A673 (cell line): ENCODE measurements at regions not wholly inside any gene's neighbourhood (a gene's known extent, or its start where the extent isn't known, plus 50 kb on each side); places are given as distances from the start of the nearest gene placed in this dataset.

Source experiments
- EZH2 ChIP-seq: fragments of 200-600 bp; sonication (generic); IDR thresholded peaks from 2 replicates; pipeline ENCODE4 v1.6.1; 2017; ENCODE audit warnings: borderline replicate concordance, low read depth, mild to moderate bottlenecking, mixed read lengths, antibody characterized with exemption, low read length; ENCODE audit not compliant: poor library complexity, severe bottlenecking
- TF ChIP-seq, protein P1 (sequence below): fragments of 300-800, 200-600 bp; sonication (generic); conservative IDR thresholded peaks from 2 replicates; pipeline ENCODE4 v1.5.1; 2017; ENCODE audit warnings: low read depth, mild to moderate bottlenecking, antibody characterized with exemption, low read length, moderate library complexity, mixed read lengths

DNA sequence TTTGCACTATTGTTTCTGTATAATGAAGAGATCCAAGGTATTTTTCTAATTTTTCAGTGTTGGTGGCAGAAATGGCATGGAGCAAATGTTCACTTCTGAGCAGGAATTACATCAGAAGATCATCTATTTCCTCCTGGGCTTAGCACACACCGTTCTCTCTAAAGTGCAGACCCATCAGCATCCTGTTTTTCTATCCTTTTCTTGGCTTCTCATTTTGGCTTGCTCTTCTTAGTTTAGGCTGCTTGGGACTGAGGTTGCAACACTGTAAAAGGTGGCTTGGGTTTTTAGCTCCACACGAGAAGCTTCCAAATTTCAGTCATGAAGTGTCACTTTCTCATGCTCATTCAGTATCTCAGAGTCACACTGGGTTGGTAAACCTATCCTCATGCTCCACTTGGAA is 79.9 kb upstream of the SMIM30 start:
- TF ChIP-seq EZH2, result no peak
- TF ChIP-seq, protein P1, sequence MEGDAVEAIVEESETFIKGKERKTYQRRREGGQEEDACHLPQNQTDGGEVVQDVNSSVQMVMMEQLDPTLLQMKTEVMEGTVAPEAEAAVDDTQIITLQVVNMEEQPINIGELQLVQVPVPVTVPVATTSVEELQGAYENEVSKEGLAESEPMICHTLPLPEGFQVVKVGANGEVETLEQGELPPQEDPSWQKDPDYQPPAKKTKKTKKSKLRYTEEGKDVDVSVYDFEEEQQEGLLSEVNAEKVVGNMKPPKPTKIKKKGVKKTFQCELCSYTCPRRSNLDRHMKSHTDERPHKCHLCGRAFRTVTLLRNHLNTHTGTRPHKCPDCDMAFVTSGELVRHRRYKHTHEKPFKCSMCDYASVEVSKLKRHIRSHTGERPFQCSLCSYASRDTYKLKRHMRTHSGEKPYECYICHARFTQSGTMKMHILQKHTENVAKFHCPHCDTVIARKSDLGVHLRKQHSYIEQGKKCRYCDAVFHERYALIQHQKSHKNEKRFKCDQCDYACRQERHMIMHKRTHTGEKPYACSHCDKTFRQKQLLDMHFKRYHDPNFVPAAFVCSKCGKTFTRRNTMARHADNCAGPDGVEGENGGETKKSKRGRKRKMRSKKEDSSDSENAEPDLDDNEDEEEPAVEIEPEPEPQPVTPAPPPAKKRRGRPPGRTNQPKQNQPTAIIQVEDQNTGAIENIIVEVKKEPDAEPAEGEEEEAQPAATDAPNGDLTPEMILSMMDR, result no peak
